Type B pancreatic cell (in vitro differentiated cells): ENCODE measurements at regions not wholly inside any gene's neighbourhood (a gene's known extent, or its start where the extent isn't known, plus 50 kb on each side); places are given as distances from the start of the nearest gene placed in this dataset.

ENCODE experiments used
- DNase-seq: peaks from one replicate; pipeline ENCODE4 v3.0.0; 2021; ENCODE audit warnings: mixed read lengths; ENCODE audit not compliant: unreplicated experiment; ENCODE audit errors: extremely low spot score
- H3K27ac Mint-ChIP-seq: 2 replicates; pipeline ENCODE4 v1.8.0; 2021; ENCODE audit warnings: mild to moderate bottlenecking, mixed read lengths
- H3K27me3 Mint-ChIP-seq: 2 replicates; pipeline ENCODE4 v1.8.0; 2021; ENCODE audit warnings: mixed read lengths
- H3K36me3 Mint-ChIP-seq: 2 replicates; pipeline ENCODE4 v1.8.0; 2021; ENCODE audit warnings: mixed read lengths
- H3K4me1 Mint-ChIP-seq: one replicate; pipeline ENCODE4 v1.8.0; 2021; ENCODE audit warnings: mixed read lengths; ENCODE audit not compliant: unreplicated experiment
- H3K4me3 Mint-ChIP-seq: 2 replicates; pipeline ENCODE4 v1.8.0; 2021; ENCODE audit warnings: mild to moderate bottlenecking, mixed read lengths
- H3K9me3 Mint-ChIP-seq: 2 replicates; pipeline ENCODE4 v1.8.0; 2021; ENCODE audit warnings: mixed read lengths
- TF ChIP-seq, protein P1 (sequence below): fragments of 200-600 bp; sonication (generic); conservative IDR thresholded peaks from 2 replicates; pipeline ENCODE4 v1.5.0; 2021; ENCODE audit warnings: antibody characterized with exemption, mild to moderate bottlenecking

DNA sequence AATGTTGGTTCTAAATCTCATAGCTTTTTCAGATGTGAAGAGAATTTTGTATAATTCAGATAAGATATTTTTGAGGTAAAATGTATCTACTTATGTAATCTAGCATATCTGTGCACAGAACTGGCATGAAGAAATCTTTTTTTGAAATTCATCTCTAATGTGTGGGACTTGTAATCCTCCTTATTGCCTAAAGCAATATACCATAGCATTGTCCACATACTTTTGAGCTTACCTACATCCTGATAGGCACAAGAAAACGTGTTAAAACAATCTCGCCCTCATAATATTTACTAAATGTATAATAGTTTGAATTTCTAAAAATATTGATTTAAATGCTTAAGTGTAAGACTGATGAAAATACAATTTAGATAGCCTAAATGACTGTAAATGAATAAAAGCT lies 1686.5 kb upstream of the ACO1 start:
- Mint-ChIP-seq H3K27me3 (no peaks in the 10 kb centered on the region), H3K27ac (no peak overlapping the region), H3K36me3 (no peaks in the 10 kb centered on the region), H3K4me3 (no peak overlapping the region), H3K9me3 (no peaks in the 10 kb centered on the region), H3K4me1 (no peaks in the 10 kb centered on the region)
- TF ChIP-seq, protein P1, sequence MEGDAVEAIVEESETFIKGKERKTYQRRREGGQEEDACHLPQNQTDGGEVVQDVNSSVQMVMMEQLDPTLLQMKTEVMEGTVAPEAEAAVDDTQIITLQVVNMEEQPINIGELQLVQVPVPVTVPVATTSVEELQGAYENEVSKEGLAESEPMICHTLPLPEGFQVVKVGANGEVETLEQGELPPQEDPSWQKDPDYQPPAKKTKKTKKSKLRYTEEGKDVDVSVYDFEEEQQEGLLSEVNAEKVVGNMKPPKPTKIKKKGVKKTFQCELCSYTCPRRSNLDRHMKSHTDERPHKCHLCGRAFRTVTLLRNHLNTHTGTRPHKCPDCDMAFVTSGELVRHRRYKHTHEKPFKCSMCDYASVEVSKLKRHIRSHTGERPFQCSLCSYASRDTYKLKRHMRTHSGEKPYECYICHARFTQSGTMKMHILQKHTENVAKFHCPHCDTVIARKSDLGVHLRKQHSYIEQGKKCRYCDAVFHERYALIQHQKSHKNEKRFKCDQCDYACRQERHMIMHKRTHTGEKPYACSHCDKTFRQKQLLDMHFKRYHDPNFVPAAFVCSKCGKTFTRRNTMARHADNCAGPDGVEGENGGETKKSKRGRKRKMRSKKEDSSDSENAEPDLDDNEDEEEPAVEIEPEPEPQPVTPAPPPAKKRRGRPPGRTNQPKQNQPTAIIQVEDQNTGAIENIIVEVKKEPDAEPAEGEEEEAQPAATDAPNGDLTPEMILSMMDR: no peak
- no peak for DNase-seq

DNA sequence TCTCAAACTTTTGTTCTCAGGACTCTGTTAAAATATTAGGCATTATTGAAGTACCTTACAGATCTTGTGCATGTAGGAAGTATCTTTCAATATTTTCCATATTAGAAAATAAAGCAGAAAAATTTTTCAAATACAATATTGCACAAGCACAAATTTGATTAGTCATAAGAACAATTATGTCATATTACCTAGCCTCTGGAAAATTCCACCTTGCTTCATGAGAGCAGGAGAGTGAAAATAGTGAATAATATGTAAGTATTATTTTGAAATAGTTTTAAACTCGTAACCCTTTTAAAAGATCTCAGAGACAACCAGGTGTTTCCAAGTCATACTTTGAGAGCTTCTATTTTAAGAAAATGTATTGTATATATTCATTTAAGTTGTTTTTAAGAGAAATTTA lies 1672.9 kb upstream of the ACO1 start:
- DNase-seq: no peak
- Mint-ChIP-seq H3K27ac (no peak overlapping the region), H3K4me1 (peaks cover 3% of the 10 kb centered on the region), H3K9me3 (no peaks in the 10 kb centered on the region), H3K36me3 (no peaks in the 10 kb centered on the region), H3K4me3 (no peak overlapping the region), H3K27me3 (no peaks in the 10 kb centered on the region)
- TF ChIP-seq, protein P1: no peak

DNA sequence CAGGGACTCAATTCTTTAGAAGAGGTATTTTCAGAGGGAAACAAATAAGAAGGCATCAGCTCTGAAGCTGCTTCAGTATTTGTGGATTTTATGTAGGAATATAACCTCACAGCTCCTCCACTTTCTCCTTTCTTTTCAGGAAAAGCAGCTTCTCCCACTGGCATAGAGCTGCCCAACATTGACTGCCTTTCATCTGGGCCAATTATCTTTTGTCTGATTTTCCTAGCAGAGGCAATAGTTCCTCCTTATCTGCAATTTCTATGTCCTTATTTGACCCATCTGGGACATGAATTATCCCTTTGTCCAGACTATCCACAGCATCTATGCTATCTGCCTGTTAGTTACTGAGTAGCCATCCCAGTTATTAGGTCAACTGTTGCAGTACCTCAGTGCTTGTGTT lies 1671.2 kb upstream of the ACO1 start:
- Mint-ChIP-seq H3K27ac (no peak overlapping the region), H3K4me3 (no peak overlapping the region), H3K9me3 (no peaks in the 10 kb centered on the region), H3K27me3 (no peaks in the 10 kb centered on the region), H3K4me1 (peaks cover 3% of the 10 kb centered on the region), H3K36me3 (no peaks in the 10 kb centered on the region)
- TF ChIP-seq, protein P1: no peak
- no peak for DNase-seq

DNA sequence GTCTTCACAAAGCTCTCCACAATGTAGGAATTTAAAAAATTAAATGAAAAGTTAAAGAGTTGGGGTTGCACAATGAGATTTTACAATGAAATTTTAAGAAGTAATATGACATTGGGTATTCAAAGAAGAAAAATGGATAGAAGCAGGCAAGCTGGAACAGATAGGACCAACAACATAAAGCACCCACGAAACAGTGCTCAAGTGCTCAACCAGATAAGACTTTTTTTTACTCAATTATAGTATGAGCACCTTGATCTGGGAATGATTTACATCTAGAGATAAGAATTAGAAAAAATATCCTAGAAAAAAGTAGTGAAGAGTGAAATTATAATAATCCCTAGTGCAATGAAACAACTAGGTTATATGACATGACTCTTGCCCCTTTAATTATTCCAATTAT lies 1670.1 kb upstream of the ACO1 start:
- H3K27me3 Mint-ChIP-seq: no peaks in the 10 kb centered on the region
- TF ChIP-seq, protein P1: no peak
- peaks cover 3% of the 10 kb centered on the region for H3K4me1 Mint-ChIP-seq
- H3K27ac Mint-ChIP-seq: no peak overlapping the region
- H3K9me3 Mint-ChIP-seq: no peaks in the 10 kb centered on the region
- H3K4me3 Mint-ChIP-seq: no peak overlapping the region
- H3K36me3 Mint-ChIP-seq: no peaks in the 10 kb centered on the region
- no peak for DNase-seq

DNA sequence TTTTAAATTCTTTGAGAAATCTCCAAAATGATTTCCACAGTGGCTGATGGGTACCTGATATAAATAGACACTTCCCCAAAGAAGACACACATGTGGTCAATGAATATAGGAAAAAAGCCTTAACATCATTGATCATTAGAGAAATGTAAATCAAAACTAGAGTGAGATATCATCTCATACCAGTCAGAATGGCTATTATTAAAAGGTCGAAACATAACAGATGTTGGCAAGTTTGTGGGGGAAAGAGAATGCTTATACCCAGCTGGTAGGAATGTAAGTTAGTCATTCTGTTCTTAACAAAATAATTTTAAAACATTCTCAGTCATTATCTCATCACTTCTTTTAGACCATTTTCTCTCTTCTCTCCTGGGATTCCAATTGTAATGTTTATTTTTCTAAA lies 1666.0 kb upstream of the ACO1 start:
- Mint-ChIP-seq H3K4me1 (no peaks in the 10 kb centered on the region), H3K27me3 (no peaks in the 10 kb centered on the region), H3K36me3 (no peaks in the 10 kb centered on the region), H3K4me3 (no peak overlapping the region), H3K9me3 (no peaks in the 10 kb centered on the region), H3K27ac (no peak overlapping the region)
- TF ChIP-seq, protein P1: no peak
- DNase-seq: no peak

DNA sequence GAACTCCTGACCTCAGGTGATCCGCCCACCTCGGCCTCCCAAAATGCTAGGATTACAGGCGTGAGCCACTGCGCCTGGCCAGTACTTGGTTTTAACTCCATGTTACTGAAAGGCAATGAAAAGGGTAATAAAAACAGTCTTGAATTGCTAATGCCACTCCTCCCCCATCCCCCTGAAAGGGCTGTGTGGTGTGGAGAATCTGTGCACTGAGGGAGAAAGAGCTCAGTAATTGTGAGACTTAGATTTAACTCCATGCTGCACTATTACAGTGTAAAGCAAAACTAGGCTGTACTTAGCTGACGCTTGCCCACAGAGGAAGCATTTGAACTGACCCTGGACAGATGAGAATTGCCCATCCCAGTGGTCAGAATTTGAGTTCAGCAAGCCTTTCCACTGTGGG lies 1662.4 kb upstream of the ACO1 start:
- H3K36me3 Mint-ChIP-seq: no peaks in the 10 kb centered on the region
- H3K9me3 Mint-ChIP-seq: no peaks in the 10 kb centered on the region
- DNase-seq: no peak
- H3K4me1 Mint-ChIP-seq: no peaks in the 10 kb centered on the region
- H3K27ac Mint-ChIP-seq: no peak overlapping the region
- TF ChIP-seq, protein P1: no peak
- H3K4me3 Mint-ChIP-seq: no peak overlapping the region
- H3K27me3 Mint-ChIP-seq: no peaks in the 10 kb centered on the region
